ENCODE measurements at regions not wholly inside any gene's neighbourhood (a gene's known extent, or its start where the extent isn't known, plus 50 kb on each side); places are given as distances from the start of the nearest gene placed in this dataset.

- Histone ChIP-seq H3K79me1 (ENCODE audit: low read length) (no peaks in the 10 kb centered on the region), H4K12ac (ENCODE audit: low read depth, low read length) (no peak overlapping the region), H3K27me3 (ENCODE audit: insufficient read depth, low read length) (no peaks in the 10 kb centered on the region), H4K8ac (ENCODE audit: low read depth, low read length) (no peak overlapping the region), H3K4me2 (ENCODE audit: low read length) (no peak overlapping the region), H3K4me3 (ENCODE audit: low read depth, low read length) (no peak overlapping the region), H2BK120ac (ENCODE audit: insufficient read depth, low read length, poor library complexity) (no peak overlapping the region), H2AFZ (ENCODE audit: insufficient read depth, low read length, poor library complexity) (no peak overlapping the region), H3K14ac (ENCODE audit: low read length) (no peak overlapping the region), H4K91ac (ENCODE audit: low read depth, low read length) (no peak overlapping the region), H2AK5ac (ENCODE audit: low read length) (no peak overlapping the region), H3K27ac (ENCODE audit: low read depth, low read length) (no peak overlapping the region), H3K36me3 (ENCODE audit: control insufficient read depth in 1 of 2, insufficient read depth in 2 of 2, low read length in 2 of 2) (no peaks in the 10 kb centered on the region), H2BK12ac (ENCODE audit: low read length) (no peak overlapping the region), H3K9ac (ENCODE audit: low read length) (no peak overlapping the region), H2BK5ac (ENCODE audit: low read depth, low read length, poor library complexity) (no peak overlapping the region), H3K18ac (ENCODE audit: low read length) (no peak overlapping the region), H3K79me2 (ENCODE audit: control insufficient read depth, insufficient read depth, low read length, poor library complexity) (no peaks in the 10 kb centered on the region), H3K9me3 (ENCODE audit: insufficient read depth, low read depth, low read length) (no peaks in the 10 kb centered on the region), H3K4ac (ENCODE audit: low read depth, low read length) (no peak overlapping the region), H3K23ac (ENCODE audit: low read length) (no peak overlapping the region), H3K4me1 (ENCODE audit: control insufficient read depth in 1 of 2, insufficient read depth in 2 of 2, low read length in 2 of 2) (no peaks in the 10 kb centered on the region)
- no peak for DNase-seq
- no CpG with 5 or more reads among the region's 1 CpG for WGBS (ENCODE audit: extremely low coverage, insufficient coverage, insufficient read length)
These were observed 303.9 kb downstream of the OTUD1 start for GRCh38 chr10:23742807-23743206.

GRCh38 chr10:23754179-23754578, 315.3 kb downstream of the OTUD1 start:
- no peak overlapping the region for H3K4me3 ChIP-seq (ENCODE audit: low read depth, low read length)
- no peak overlapping the region for H2AK5ac ChIP-seq (ENCODE audit: low read length)
- H4K91ac ChIP-seq (ENCODE audit: low read depth, low read length): no peak overlapping the region
- H4K8ac ChIP-seq (ENCODE audit: low read depth, low read length): no peak overlapping the region
- no peak overlapping the region for H3K4ac ChIP-seq (ENCODE audit: low read depth, low read length)
- H3K14ac ChIP-seq (ENCODE audit: low read length): no peak overlapping the region
- no peaks in the 10 kb centered on the region for H3K4me1 ChIP-seq (ENCODE audit: control insufficient read depth in 1 of 2, insufficient read depth in 2 of 2, low read length in 2 of 2)
- H2BK12ac ChIP-seq (ENCODE audit: low read length): no peak overlapping the region
- no peak overlapping the region for H3K18ac ChIP-seq (ENCODE audit: low read length)
- H3K27me3 ChIP-seq (ENCODE audit: insufficient read depth, low read length): no peaks in the 10 kb centered on the region
- WGBS (ENCODE audit: extremely low coverage, insufficient coverage, insufficient read length): no CpG with 5 or more reads among the region's 2 CpGs
- H3K9me3 ChIP-seq (ENCODE audit: insufficient read depth, low read depth, low read length): no peaks in the 10 kb centered on the region
- H3K9ac ChIP-seq (ENCODE audit: low read length): peak overlapping the region; percentile 4
- H4K12ac ChIP-seq (ENCODE audit: low read depth, low read length): no peak overlapping the region
- H2BK120ac ChIP-seq (ENCODE audit: insufficient read depth, low read length, poor library complexity): no peak overlapping the region
- DNase-seq: no peak
- H2AFZ ChIP-seq (ENCODE audit: insufficient read depth, low read length, poor library complexity): no peak overlapping the region
- no peaks in the 10 kb centered on the region for H3K79me1 ChIP-seq (ENCODE audit: low read length)
- H3K4me2 ChIP-seq (ENCODE audit: low read length): no peak overlapping the region
- H3K79me2 ChIP-seq (ENCODE audit: control insufficient read depth, insufficient read depth, low read length, poor library complexity): no peaks in the 10 kb centered on the region
- no peaks in the 10 kb centered on the region for H3K36me3 ChIP-seq (ENCODE audit: control insufficient read depth in 1 of 2, insufficient read depth in 2 of 2, low read length in 2 of 2)
- no peak overlapping the region for H2BK5ac ChIP-seq (ENCODE audit: low read depth, low read length, poor library complexity)
- no peak overlapping the region for H3K23ac ChIP-seq (ENCODE audit: low read length)
- H3K27ac ChIP-seq (ENCODE audit: low read depth, low read length): no peak overlapping the region

GRCh38 chr10:23754941-23755340, 316.1 kb downstream of the OTUD1 start:
- no peak overlapping the region for H3K9ac ChIP-seq (ENCODE audit: low read length)
- H3K4me2 ChIP-seq (ENCODE audit: low read length): no peak overlapping the region
- no peak overlapping the region for H4K12ac ChIP-seq (ENCODE audit: low read depth, low read length)
- H2BK5ac ChIP-seq (ENCODE audit: low read depth, low read length, poor library complexity): no peak overlapping the region
- 100% methylated on average over 1 of the region's 5 CpGs for WGBS (ENCODE audit: extremely low coverage, insufficient coverage, insufficient read length)
- no peak overlapping the region for H4K8ac ChIP-seq (ENCODE audit: low read depth, low read length)
- no peak overlapping the region for H4K91ac ChIP-seq (ENCODE audit: low read depth, low read length)
- H3K4ac ChIP-seq (ENCODE audit: low read depth, low read length): no peak overlapping the region
- H3K9me3 ChIP-seq (ENCODE audit: insufficient read depth, low read depth, low read length): no peaks in the 10 kb centered on the region
- no peaks in the 10 kb centered on the region for H3K79me1 ChIP-seq (ENCODE audit: low read length)
- H3K14ac ChIP-seq (ENCODE audit: low read length): no peak overlapping the region
- H2AFZ ChIP-seq (ENCODE audit: insufficient read depth, low read length, poor library complexity): no peak overlapping the region
- no peak overlapping the region for H3K18ac ChIP-seq (ENCODE audit: low read length)
- no peaks in the 10 kb centered on the region for H3K36me3 ChIP-seq (ENCODE audit: control insufficient read depth in 1 of 2, insufficient read depth in 2 of 2, low read length in 2 of 2)
- H2BK12ac ChIP-seq (ENCODE audit: low read length): no peak overlapping the region
- H3K27ac ChIP-seq (ENCODE audit: low read depth, low read length): no peak overlapping the region
- DNase-seq: no peak
- no peak overlapping the region for H2BK120ac ChIP-seq (ENCODE audit: insufficient read depth, low read length, poor library complexity)
- H3K4me3 ChIP-seq (ENCODE audit: low read depth, low read length): no peak overlapping the region
- H2AK5ac ChIP-seq (ENCODE audit: low read length): no peak overlapping the region
- H3K79me2 ChIP-seq (ENCODE audit: control insufficient read depth, insufficient read depth, low read length, poor library complexity): no peaks in the 10 kb centered on the region
- H3K23ac ChIP-seq (ENCODE audit: low read length): no peak overlapping the region
- H3K27me3 ChIP-seq (ENCODE audit: insufficient read depth, low read length): no peaks in the 10 kb centered on the region
- no peaks in the 10 kb centered on the region for H3K4me1 ChIP-seq (ENCODE audit: control insufficient read depth in 1 of 2, insufficient read depth in 2 of 2, low read length in 2 of 2)

- no peak overlapping the region for H4K8ac ChIP-seq (ENCODE audit: low read depth, low read length)
- no peak overlapping the region for H4K12ac ChIP-seq (ENCODE audit: low read depth, low read length)
- no peaks in the 10 kb centered on the region for H3K9me3 ChIP-seq (ENCODE audit: insufficient read depth, low read depth, low read length)
- H3K23ac ChIP-seq (ENCODE audit: low read length): no peak overlapping the region
- no peak overlapping the region for H3K9ac ChIP-seq (ENCODE audit: low read length)
- H4K91ac ChIP-seq (ENCODE audit: low read depth, low read length): no peak overlapping the region
- H3K14ac ChIP-seq (ENCODE audit: low read length): no peak overlapping the region
- H3K4me3 ChIP-seq (ENCODE audit: low read depth, low read length): no peak overlapping the region
- DNase-seq: no peak
- no peaks in the 10 kb centered on the region for H3K79me1 ChIP-seq (ENCODE audit: low read length)
- H2AK5ac ChIP-seq (ENCODE audit: low read length): no peak overlapping the region
- no peak overlapping the region for H3K18ac ChIP-seq (ENCODE audit: low read length)
- H3K4ac ChIP-seq (ENCODE audit: low read depth, low read length): no peak overlapping the region
- H3K27me3 ChIP-seq (ENCODE audit: insufficient read depth, low read length): no peaks in the 10 kb centered on the region
- H2AFZ ChIP-seq (ENCODE audit: insufficient read depth, low read length, poor library complexity): no peak overlapping the region
- H3K36me3 ChIP-seq (ENCODE audit: control insufficient read depth in 1 of 2, insufficient read depth in 2 of 2, low read length in 2 of 2): no peaks in the 10 kb centered on the region
- H2BK5ac ChIP-seq (ENCODE audit: low read depth, low read length, poor library complexity): no peak overlapping the region
- H3K4me1 ChIP-seq (ENCODE audit: control insufficient read depth in 1 of 2, insufficient read depth in 2 of 2, low read length in 2 of 2): no peaks in the 10 kb centered on the region
- H2BK120ac ChIP-seq (ENCODE audit: insufficient read depth, low read length, poor library complexity): no peak overlapping the region
- no CpG with 5 or more reads among the region's 4 CpGs for WGBS (ENCODE audit: extremely low coverage, insufficient coverage, insufficient read length)
- no peak overlapping the region for H3K4me2 ChIP-seq (ENCODE audit: low read length)
- H3K27ac ChIP-seq (ENCODE audit: low read depth, low read length): no peak overlapping the region
- no peak overlapping the region for H2BK12ac ChIP-seq (ENCODE audit: low read length)
- H3K79me2 ChIP-seq (ENCODE audit: control insufficient read depth, insufficient read depth, low read length, poor library complexity): no peaks in the 10 kb centered on the region
These were observed 316.7 kb downstream of the OTUD1 start for GRCh38 chr10:23755556-23755955.

All from trophoblast cell (in vitro differentiated cells and primary cell).